AG10803 (cell line): ENCODE measurements at regions not wholly inside any gene's neighbourhood (a gene's known extent, or its start where the extent isn't known, plus 50 kb on each side); places are given as distances from the start of the nearest gene placed in this dataset.
A peak's percentile ranks its signal among the peaks of the same experiment; 100 is the strongest.

Source experiments
- DNase-seq: peaks from one replicate; pipeline ENCODE4 v3.0.0; 2010; ENCODE audit warnings: low read depth
- H3K4me3 ChIP-seq: 2 replicates; pipeline ENCODE4 v1.5.1; 2011; ENCODE audit warnings: mild to moderate bottlenecking, low read length, control low read depth
- CTCF ChIP-seq: conservative IDR thresholded peaks from 2 replicates; pipeline ENCODE4 v1.5.1; 2011; ENCODE audit warnings: mild to moderate bottlenecking, low read length, control low read depth, inconsistent platforms

- no peak for TF ChIP-seq CTCF
- no peak overlapping the region for H3K4me3 ChIP-seq
- DNase-seq = peak; percentile 76
Measured at GRCh38 chr12:58341791-58342190, 400.4 kb downstream of the ATP23 start.

- TF ChIP-seq CTCF = no peak
- DNase-seq = no peak
- H3K4me3 ChIP-seq = no peak overlapping the region
Measured at GRCh38 chr12:58342736-58343135, 401.4 kb downstream of the ATP23 start.

GRCh38 chr12:58346032-58346632 lies 404.8 kb downstream of the ATP23 start:
- H3K4me3 ChIP-seq = no peak overlapping the region

GRCh38 chr12:58347188-58347587 lies 405.8 kb downstream of the ATP23 start:
- no peak for DNase-seq
- H3K4me3 ChIP-seq = no peak overlapping the region
- no peak for TF ChIP-seq CTCF

More at GRCh38 chr12:58346032-58346632, 404.8 kb downstream of the ATP23 start:
- TF ChIP-seq CTCF = peak; percentile 87
- peak; percentile 62 for DNase-seq

- no peak for TF ChIP-seq CTCF
- H3K4me3 ChIP-seq = no peak overlapping the region
- DNase-seq = no peak
Measured at GRCh38 chr12:58347691-58348090, 406.3 kb downstream of the ATP23 start.

GRCh38 chr12:58349161-58349560 lies 407.8 kb downstream of the ATP23 start:
- no peak for DNase-seq
- H3K4me3 ChIP-seq = no peak overlapping the region
- TF ChIP-seq CTCF = no peak

GRCh38 chr12:58356794-58357193 lies 415.4 kb downstream of the ATP23 start:
- TF ChIP-seq CTCF = no peak
- DNase-seq = no peak
- H3K4me3 ChIP-seq = no peak overlapping the region
